Nephron progenitor cell (in vitro differentiated cells): ENCODE measurements at regions not wholly inside any gene's neighbourhood (a gene's known extent, or its start where the extent isn't known, plus 50 kb on each side); places are given as distances from the start of the nearest gene placed in this dataset.

Source experiments
- DNase-seq: peaks from one replicate; pipeline ENCODE4 v3.0.0; 2021
- H3K27ac Mint-ChIP-seq: 2 replicates; pipeline ENCODE4 v1.8.0; 2021; ENCODE audit warnings: mild to moderate bottlenecking, moderate library complexity, mixed read lengths
- H3K27me3 Mint-ChIP-seq: 2 replicates; pipeline ENCODE4 v1.8.0; 2021; ENCODE audit warnings: mild to moderate bottlenecking, low read depth, mixed read lengths; ENCODE audit not compliant: poor library complexity
- H3K36me3 Mint-ChIP-seq: 2 replicates; pipeline ENCODE4 v1.8.0; 2021; ENCODE audit warnings: low read depth, mixed read lengths
- H3K4me1 Mint-ChIP-seq: 2 replicates; pipeline ENCODE4 v1.8.0; 2021; ENCODE audit warnings: mixed read lengths
- H3K4me3 Mint-ChIP-seq: 2 replicates; pipeline ENCODE4 v1.8.0; 2021; ENCODE audit warnings: mild to moderate bottlenecking, moderate library complexity, mixed read lengths
- H3K9me3 Mint-ChIP-seq: 2 replicates; pipeline ENCODE4 v1.8.0; 2021; ENCODE audit warnings: mild to moderate bottlenecking, moderate library complexity, mixed read lengths
- CTCF ChIP-seq: fragments of 200-600 bp; sonication (generic); IDR thresholded peaks from 2 replicates; pipeline ENCODE4 v1.5.0; 2021; ENCODE audit warnings: antibody characterized with exemption

GRCh38 chr13:74064805-74065312 lies 69.3 kb downstream of the KLF12 start:
- Mint-ChIP-seq H3K4me3 (no peak overlapping the region), H3K27me3 (peaks cover 3% of the 10 kb centered on the region), H3K9me3 (peaks cover 12% of the 10 kb centered on the region), H3K27ac (no peak overlapping the region), H3K36me3 (peaks cover 12% of the 10 kb centered on the region), H3K4me1 (peaks cover 28% of the 10 kb centered on the region)
- TF ChIP-seq CTCF: no peak
- no peak for DNase-seq

- no peak for TF ChIP-seq CTCF
- Mint-ChIP-seq H3K27ac (no peak overlapping the region), H3K4me3 (no peak overlapping the region), H3K36me3 (peaks cover 25% of the 10 kb centered on the region), H3K9me3 (peaks cover 20% of the 10 kb centered on the region), H3K4me1 (peaks cover 22% of the 10 kb centered on the region), H3K27me3 (peaks cover 3% of the 10 kb centered on the region)
- DNase-seq: no peak
Observed at GRCh38 chr13:74063533-74064100, 70.6 kb downstream of the KLF12 start.

GRCh38 chr13:74062933-74063332 lies 71.3 kb downstream of the KLF12 start:
- peak overlapping the region; percentile 15 for H3K4me3 Mint-ChIP-seq
- H3K4me1 Mint-ChIP-seq: peaks cover 22% of the 10 kb centered on the region
- peaks cover 25% of the 10 kb centered on the region for H3K36me3 Mint-ChIP-seq
- peaks cover 3% of the 10 kb centered on the region for H3K27me3 Mint-ChIP-seq
- H3K9me3 Mint-ChIP-seq: peaks cover 20% of the 10 kb centered on the region
- no peak for TF ChIP-seq CTCF
- H3K27ac Mint-ChIP-seq: peak overlapping the region; percentile 97
- no peak for DNase-seq

- H3K4me3 Mint-ChIP-seq: no peak overlapping the region
- peak overlapping the region; percentile 97 for H3K27ac Mint-ChIP-seq
- DNase-seq: no peak
- no peak for TF ChIP-seq CTCF
- H3K27me3 Mint-ChIP-seq: peaks cover 3% of the 10 kb centered on the region
- H3K4me1 Mint-ChIP-seq: peaks cover 30% of the 10 kb centered on the region
- peaks cover 24% of the 10 kb centered on the region for H3K9me3 Mint-ChIP-seq
- peaks cover 30% of the 10 kb centered on the region for H3K36me3 Mint-ChIP-seq
Observed at GRCh38 chr13:74061926-74062595, 72.1 kb downstream of the KLF12 start.

- Mint-ChIP-seq H3K36me3 (peaks cover 35% of the 10 kb centered on the region), H3K27ac (peak overlapping the region; percentile 72)
- no peak for DNase-seq
Observed at GRCh38 chr13:74056801-74057542, 77.2 kb downstream of the KLF12 start.

More at GRCh38 chr13:74056801-74057542, 77.2 kb downstream of the KLF12 start:
- H3K4me3 Mint-ChIP-seq: no peak overlapping the region
- peaks cover 36% of the 10 kb centered on the region for H3K4me1 Mint-ChIP-seq
- H3K27me3 Mint-ChIP-seq: peaks cover 7% of the 10 kb centered on the region
- no peak for TF ChIP-seq CTCF
- peaks cover 24% of the 10 kb centered on the region for H3K9me3 Mint-ChIP-seq
